ENCODE measurements at regions not wholly inside any gene's neighbourhood (a gene's known extent, or its start where the extent isn't known, plus 50 kb on each side); places are given as distances from the start of the nearest gene placed in this dataset.
"Not testable (repeated sequence)": the region's sequence is repeated elsewhere in the genome, so short reads cannot be mapped to it uniquely, and the experiment has no call there.

DNA sequence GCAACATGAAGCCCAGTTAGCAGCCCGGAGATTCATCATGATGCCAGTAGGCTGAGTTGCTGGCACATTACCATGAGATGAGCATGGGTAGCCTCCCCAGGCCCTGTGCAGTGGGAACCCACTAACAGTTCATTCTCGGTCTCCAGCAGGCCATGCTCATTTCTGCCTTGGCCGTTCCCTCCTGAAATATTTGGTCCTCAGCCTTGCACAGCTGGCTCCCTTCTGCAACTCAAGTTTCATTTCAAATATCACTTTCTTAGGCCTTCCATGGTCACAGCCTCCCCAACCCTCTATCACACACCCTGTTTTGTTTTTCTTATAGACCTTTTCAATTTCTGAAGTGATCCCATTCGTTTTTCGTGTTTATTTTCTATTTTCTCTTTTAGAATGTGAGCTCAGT lies 125.4 kb upstream of the VLDLR start:
- no peak for DNase-seq
- TF ChIP-seq GATA1 (IDR thresholded peaks at IDR 0.05; ENCODE audit: low read depth, low read length) = no peak
- TF ChIP-seq POLR2A (IDR thresholded peaks at IDR 0.05; ENCODE audit: low read length) = no peak

GRCh38 chr9:2496934-2497333 lies 124.7 kb upstream of the VLDLR start:
- TF ChIP-seq GATA1 (IDR thresholded peaks at IDR 0.05; ENCODE audit: low read depth, low read length) (no peak), POLR2A (IDR thresholded peaks at IDR 0.05; ENCODE audit: low read length) (no peak)
- no peak for DNase-seq

DNA sequence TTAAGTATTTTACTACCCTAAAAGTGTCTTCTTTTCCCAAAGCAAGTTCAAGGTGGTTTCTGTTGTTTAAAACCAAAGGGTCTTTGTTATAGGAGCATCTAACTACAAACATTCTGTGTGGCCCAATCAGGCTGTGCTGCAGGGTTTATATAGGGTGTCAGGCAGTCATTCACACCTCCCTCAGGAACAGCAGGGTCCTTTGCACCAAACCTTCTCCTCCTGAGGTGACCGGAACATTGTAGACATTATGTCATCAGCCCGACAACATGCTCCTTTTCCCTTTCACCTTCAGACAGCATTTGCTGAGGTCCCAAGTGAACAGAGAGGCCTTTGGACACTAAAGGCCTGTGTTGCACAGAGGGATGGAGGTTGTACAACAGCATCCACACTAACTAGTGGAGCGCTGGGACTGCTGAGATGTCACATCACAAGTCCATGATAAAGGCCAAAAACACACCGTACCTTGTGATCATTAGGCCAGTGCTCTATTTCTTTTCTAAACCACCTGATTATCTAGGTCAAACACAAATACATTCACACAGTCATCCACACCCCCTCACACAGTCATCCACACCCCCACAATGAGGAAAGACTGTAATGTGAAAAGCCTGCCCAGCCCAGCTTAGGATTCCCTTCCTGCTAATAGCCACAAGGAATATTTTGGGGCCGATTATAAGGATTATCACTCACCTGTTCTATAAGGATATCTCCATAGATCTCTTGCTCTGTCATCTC lies 123.8 kb upstream of the VLDLR start:
- TF ChIP-seq GATA1 (IDR thresholded peaks at IDR 0.05; ENCODE audit: low read depth, low read length) (no peak), POLR2A (IDR thresholded peaks at IDR 0.05; ENCODE audit: low read length) (no peak)
- no peak for DNase-seq

GRCh38 chr9:2502210-2502609 lies 119.4 kb upstream of the VLDLR start:
- TF ChIP-seq GATA1 (IDR thresholded peaks at IDR 0.05; ENCODE audit: low read depth, low read length) (no peak), POLR2A (IDR thresholded peaks at IDR 0.05; ENCODE audit: low read length) (no peak)
- DNase-seq = no peak

GRCh38 chr9:2502760-2503159 lies 118.8 kb upstream of the VLDLR start:
- DNase-seq = no peak
- TF ChIP-seq POLR2A (IDR thresholded peaks at IDR 0.05; ENCODE audit: low read length) = no peak
- no peak for TF ChIP-seq GATA1 (IDR thresholded peaks at IDR 0.05; ENCODE audit: low read depth, low read length)

DNA sequence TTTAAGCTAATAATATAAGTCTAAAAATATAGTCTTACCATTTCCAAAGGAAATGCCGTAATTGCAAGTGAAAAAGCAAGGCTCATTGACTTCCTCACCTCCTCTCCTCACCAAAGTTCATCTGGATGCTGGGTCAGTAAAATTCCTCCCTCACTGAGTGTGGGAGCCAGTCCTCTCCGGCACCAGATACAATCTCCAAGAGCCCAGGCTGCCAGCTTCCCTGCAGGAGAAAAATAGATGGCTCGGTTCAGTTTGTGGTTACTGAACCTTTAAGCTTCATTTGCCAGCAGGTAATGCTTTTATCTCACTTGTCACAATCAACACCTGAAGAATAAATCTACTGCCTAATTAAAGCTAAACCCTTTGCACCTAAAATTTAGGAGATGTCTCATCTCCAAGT lies 115.3 kb upstream of the VLDLR start:
- no peak for DNase-seq
- TF ChIP-seq GATA1 (IDR thresholded peaks at IDR 0.05; ENCODE audit: low read depth, low read length) (no peak), POLR2A (IDR thresholded peaks at IDR 0.05; ENCODE audit: low read length) (no peak)

DNA sequence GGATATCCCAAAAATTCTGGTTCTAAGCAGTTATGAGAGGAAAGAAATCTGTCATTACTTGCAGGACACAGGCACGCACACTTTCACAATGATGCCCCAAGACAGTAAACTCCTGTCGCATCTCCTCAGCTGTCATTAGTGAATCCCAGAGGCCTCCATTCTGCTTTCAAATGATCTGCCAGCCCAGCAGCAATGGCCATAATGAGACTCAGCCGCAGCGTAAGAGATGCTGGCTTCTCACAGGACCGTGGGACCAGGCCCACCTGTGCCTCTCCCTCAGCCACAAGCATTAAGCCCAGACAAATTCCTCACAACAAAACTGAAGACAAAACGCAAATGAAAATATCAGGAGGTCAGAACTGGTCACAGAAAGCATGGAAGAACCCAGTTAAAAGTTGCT lies 98.0 kb upstream of the VLDLR start:
- no peak for DNase-seq
- no peak for TF ChIP-seq GATA1 (IDR thresholded peaks at IDR 0.05; ENCODE audit: low read depth, low read length)
- TF ChIP-seq POLR2A (IDR thresholded peaks at IDR 0.05; ENCODE audit: low read length) = no peak

DNA sequence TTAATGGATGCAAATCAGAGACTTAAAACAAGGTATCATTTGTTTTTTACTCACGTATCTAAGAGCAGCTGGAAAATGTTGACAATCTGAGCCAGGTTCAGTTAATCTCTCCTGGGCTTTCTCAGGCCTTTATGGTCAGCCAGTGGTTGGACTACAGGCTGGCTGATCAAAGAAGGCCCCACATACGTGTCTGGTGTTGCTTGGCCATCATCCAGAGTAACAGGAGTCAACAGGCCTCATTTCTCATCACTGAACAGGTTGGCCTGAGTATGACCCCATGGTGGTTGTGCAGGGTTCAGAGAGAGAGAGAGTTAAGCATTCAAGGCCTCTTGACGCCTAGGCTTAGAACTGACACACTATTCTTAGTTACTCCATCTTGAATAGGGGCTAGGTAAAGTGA lies 97.0 kb upstream of the VLDLR start:
- DNase-seq = no peak
- no peak for TF ChIP-seq POLR2A (IDR thresholded peaks at IDR 0.05; ENCODE audit: low read length)

- TF ChIP-seq POLR2A (IDR thresholded peaks at IDR 0.05; ENCODE audit: low read length) = no peak
- TF ChIP-seq GATA1 (IDR thresholded peaks at IDR 0.05; ENCODE audit: low read depth, low read length) = no peak
- no peak for DNase-seq
Observed at GRCh38 chr9:2525147-2525546, 96.4 kb upstream of the VLDLR start.

DNA sequence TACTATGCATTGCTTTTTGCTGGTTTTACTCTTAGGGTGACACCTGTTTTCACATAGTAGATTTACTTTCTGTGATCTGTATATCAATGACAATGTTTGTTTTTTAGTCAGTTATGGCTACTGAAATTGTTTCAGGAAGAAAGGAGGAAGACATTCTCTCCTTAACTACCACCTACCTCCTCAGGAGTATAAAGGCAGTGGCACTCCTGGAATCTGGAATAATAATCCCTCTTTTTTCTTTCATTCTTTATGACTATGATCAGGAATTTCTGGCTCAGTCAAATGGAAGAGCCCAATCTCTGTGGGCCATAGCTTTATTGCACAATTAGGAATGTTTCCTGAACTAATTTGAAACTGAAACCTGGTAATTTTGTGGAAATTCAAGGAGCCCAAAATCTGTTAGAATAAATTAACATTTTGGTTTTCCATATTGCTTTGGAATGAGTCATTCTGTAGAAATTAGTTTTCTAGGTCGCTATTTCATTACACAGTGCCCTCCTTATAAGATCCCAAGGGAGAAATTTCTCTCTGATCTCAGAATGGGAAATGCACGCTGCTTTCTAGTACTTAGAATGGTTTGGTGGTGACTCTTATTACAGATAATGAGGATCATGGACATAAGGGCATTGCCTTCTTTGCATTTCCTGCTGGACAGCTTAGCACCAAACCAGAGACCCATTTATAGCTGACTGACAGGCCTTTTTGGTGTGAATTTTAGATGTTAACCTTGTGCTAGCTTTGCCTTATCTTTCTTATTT lies 95.3 kb upstream of the VLDLR start:
- no peak for DNase-seq
- TF ChIP-seq GATA1 (IDR thresholded peaks at IDR 0.05; ENCODE audit: low read depth, low read length) (no peak), POLR2A (IDR thresholded peaks at IDR 0.05; ENCODE audit: low read length) (no peak)

DNA sequence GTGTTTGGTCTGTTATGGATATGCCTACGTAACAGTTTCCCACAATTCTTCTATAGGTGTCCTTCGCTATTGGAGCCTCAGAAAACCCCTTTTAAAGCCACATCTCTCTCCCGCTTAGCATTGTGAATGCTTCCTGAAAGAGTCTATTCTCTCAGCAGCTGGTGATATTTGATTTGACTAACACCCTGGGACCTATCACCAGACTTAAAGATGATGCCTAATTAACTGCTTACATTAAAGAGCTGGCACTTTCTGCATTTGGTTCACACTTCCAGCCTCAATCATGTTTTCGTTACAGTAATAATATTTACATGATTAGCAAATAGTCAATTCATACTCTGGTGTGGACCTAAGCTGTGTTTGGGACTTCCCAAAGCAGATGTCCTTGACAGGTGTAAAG lies 90.1 kb upstream of the VLDLR start:
- no peak for DNase-seq
- no peak for TF ChIP-seq GATA1 (IDR thresholded peaks at IDR 0.05; ENCODE audit: low read depth, low read length)
- TF ChIP-seq POLR2A (IDR thresholded peaks at IDR 0.05; ENCODE audit: low read length) = no peak

GRCh38 chr9:2536511-2536910 lies 85.1 kb upstream of the VLDLR start:
- DNase-seq = no peak
- TF ChIP-seq POLR2A (IDR thresholded peaks at IDR 0.05; ENCODE audit: low read length) = no peak
- no peak for TF ChIP-seq GATA1 (IDR thresholded peaks at IDR 0.05; ENCODE audit: low read depth, low read length)

DNA sequence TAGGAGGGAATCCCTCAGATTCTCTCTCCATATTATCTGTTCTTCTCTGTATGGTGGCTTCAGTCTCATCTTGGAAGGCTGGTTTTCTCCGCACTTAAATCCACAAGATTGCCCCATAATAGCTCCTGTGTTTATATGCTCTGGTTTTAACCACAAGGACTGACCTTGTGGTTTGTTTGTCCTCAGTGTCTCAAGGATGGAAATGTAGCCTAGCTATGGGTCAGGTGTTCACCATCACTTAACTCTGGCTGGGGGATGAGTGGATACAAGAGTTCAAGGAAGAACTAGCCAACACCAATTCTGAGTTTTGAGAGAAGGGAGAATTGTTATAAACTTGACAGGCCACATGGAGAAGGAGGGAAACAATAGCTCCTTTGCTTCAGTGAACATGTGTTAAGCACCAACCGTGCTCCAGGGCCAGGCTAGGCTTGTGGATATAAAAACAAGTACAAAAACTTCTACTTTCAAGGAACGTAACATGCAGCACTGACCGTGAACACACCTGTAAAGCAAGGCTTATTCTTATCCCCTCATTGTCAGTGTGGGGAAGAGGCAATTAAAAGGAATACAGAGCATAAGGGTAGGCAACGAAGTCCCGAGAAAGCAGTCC lies 75.6 kb upstream of the VLDLR start:
- DNase-seq = no peak
- no peak for TF ChIP-seq GATA1 (IDR thresholded peaks at IDR 0.05; ENCODE audit: low read depth, low read length)
- TF ChIP-seq POLR2A (IDR thresholded peaks at IDR 0.05; ENCODE audit: low read length) = no peak

GRCh38 chr9:2555899-2556600 lies 65.5 kb upstream of the VLDLR start:
- DNase-seq = not testable (repeated sequence)
